ENCODE measurements at regions not wholly inside any gene's neighbourhood (a gene's known extent, or its start where the extent isn't known, plus 50 kb on each side); places are given as distances from the start of the nearest gene placed in this dataset.

- H3K4me1 ChIP-seq: no peaks in the 10 kb centered on the region
- H3K9me3 ChIP-seq: peaks cover 0 to 43% (median 7%) of the 10 kb centered on the region in 12 donors
- TF ChIP-seq CTCF (IDR thresholded peaks at IDR 0.05): no peak
- TF ChIP-seq POLR2A (IDR thresholded peaks at IDR 0.05): no peak
- H3K27me3 ChIP-seq: no peaks in the 10 kb centered on the region
- intact Hi-C loops (cut with DNase I): no loop called here
- DNase-seq (no peak), ATAC-seq (no peak)
- no peak overlapping the region for H3K4me3 ChIP-seq
- H3K36me3 ChIP-seq: no peaks in the 10 kb centered on the region
- no peak overlapping the region for H3K27ac ChIP-seq
- WGBS, 4 donors: 55 to 64% (median 58%) methylated on average over 2 of the region's 2 CpGs
Measured at GRCh38 chr4:167955006-167955405, 137.3 kb upstream of the ANXA10 start.

GRCh38 chr4:167956676-167957075, 135.7 kb upstream of the ANXA10 start:
- Histone ChIP-seq H3K27ac (no peak overlapping the region), H3K9me3 (peaks cover 0 to 34% (median 8%) of the 10 kb centered on the region in 12 donors), H3K4me1 (no peaks in the 10 kb centered on the region), H3K27me3 (no peaks in the 10 kb centered on the region), H3K4me3 (no peak overlapping the region), H3K36me3 (no peaks in the 10 kb centered on the region)
- intact Hi-C loops (cut with DNase I): no loop called here
- DNase-seq: no peak
- ATAC-seq: no peak
- TF ChIP-seq POLR2A (IDR thresholded peaks at IDR 0.05): no peak
- TF ChIP-seq CTCF (IDR thresholded peaks at IDR 0.05): no peak

GRCh38 chr4:167964766-167965373, 127.5 kb upstream of the ANXA10 start:
- DNase-seq (no peak), ATAC-seq (no peak)
- peaks cover 0 to 14% (median 1%) of the 10 kb centered on the region in 12 donors for H3K9me3 ChIP-seq
- H3K4me1 ChIP-seq: no peaks in the 10 kb centered on the region
- no peak overlapping the region for H3K27ac ChIP-seq
- no peaks in the 10 kb centered on the region for H3K27me3 ChIP-seq
- TF ChIP-seq CTCF (IDR thresholded peaks at IDR 0.05): no peak
- TF ChIP-seq POLR2A (IDR thresholded peaks at IDR 0.05): no peak
- intact Hi-C loops (cut with DNase I): no loop called here
- no peak overlapping the region for H3K4me3 ChIP-seq
- 65 to 80% (median 74%) methylated on average over 2 of the region's 2 CpGs for whole genome bisulfite sequencing, 4 donors
- H3K36me3 ChIP-seq: no peaks in the 10 kb centered on the region

- ATAC-seq: no peak
- WGBS, 4 donors: 79 to 85% (median 81%) methylated on average over 2 of the region's 2 CpGs
- intact Hi-C loops (cut with DNase I): no loop called here
Measured at GRCh38 chr4:167966143-167966542, 126.2 kb upstream of the ANXA10 start.

More at GRCh38 chr4:167966143-167966542, 126.2 kb upstream of the ANXA10 start:
- no peaks in the 10 kb centered on the region for H3K4me1 ChIP-seq
- no peak overlapping the region for H3K27ac ChIP-seq
- no peaks in the 10 kb centered on the region for H3K36me3 ChIP-seq
- DNase-seq: no peak
- H3K4me3 ChIP-seq: no peak overlapping the region
- H3K9me3 ChIP-seq: peaks cover 0 to 10% (median 0%) of the 10 kb centered on the region in 12 donors
- no peaks in the 10 kb centered on the region for H3K27me3 ChIP-seq
- TF ChIP-seq POLR2A (IDR thresholded peaks at IDR 0.05) (no peak), CTCF (IDR thresholded peaks at IDR 0.05) (no peak)

All from heart left ventricle (tissue), 16 donors.